ENCODE measurements at regions not wholly inside any gene's neighbourhood (a gene's known extent, or its start where the extent isn't known, plus 50 kb on each side); places are given as distances from the start of the nearest gene placed in this dataset.

- TF ChIP-seq, protein P1, sequence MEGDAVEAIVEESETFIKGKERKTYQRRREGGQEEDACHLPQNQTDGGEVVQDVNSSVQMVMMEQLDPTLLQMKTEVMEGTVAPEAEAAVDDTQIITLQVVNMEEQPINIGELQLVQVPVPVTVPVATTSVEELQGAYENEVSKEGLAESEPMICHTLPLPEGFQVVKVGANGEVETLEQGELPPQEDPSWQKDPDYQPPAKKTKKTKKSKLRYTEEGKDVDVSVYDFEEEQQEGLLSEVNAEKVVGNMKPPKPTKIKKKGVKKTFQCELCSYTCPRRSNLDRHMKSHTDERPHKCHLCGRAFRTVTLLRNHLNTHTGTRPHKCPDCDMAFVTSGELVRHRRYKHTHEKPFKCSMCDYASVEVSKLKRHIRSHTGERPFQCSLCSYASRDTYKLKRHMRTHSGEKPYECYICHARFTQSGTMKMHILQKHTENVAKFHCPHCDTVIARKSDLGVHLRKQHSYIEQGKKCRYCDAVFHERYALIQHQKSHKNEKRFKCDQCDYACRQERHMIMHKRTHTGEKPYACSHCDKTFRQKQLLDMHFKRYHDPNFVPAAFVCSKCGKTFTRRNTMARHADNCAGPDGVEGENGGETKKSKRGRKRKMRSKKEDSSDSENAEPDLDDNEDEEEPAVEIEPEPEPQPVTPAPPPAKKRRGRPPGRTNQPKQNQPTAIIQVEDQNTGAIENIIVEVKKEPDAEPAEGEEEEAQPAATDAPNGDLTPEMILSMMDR (IDR thresholded peaks at IDR 0.05) = no peak
- TF ChIP-seq POLR2A (IDR thresholded peaks at IDR 0.05; ENCODE audit: low read depth) = no peak
These were observed 58.7 kb downstream of the PLEKHG1 start for GRCh38 chr6:150658421-150658820.
